ENCODE measurements at regions not wholly inside any gene's neighbourhood (a gene's known extent, or its start where the extent isn't known, plus 50 kb on each side); places are given as distances from the start of the nearest gene placed in this dataset.
A peak's percentile ranks its signal among the peaks of the same experiment; 100 is the strongest.
"Not testable (repeated sequence)": the region's sequence is repeated elsewhere in the genome, so short reads cannot be mapped to it uniquely, and the experiment has no call there.

- TF ChIP-seq POLR2AphosphoS2 (conservative IDR thresholded peaks at IDR 0.05; ENCODE audit: low read length) = no peak
Measured at GRCh38 chr9:85876628-85877027, 64.3 kb upstream of the NAA35 start (continued).

DNA sequence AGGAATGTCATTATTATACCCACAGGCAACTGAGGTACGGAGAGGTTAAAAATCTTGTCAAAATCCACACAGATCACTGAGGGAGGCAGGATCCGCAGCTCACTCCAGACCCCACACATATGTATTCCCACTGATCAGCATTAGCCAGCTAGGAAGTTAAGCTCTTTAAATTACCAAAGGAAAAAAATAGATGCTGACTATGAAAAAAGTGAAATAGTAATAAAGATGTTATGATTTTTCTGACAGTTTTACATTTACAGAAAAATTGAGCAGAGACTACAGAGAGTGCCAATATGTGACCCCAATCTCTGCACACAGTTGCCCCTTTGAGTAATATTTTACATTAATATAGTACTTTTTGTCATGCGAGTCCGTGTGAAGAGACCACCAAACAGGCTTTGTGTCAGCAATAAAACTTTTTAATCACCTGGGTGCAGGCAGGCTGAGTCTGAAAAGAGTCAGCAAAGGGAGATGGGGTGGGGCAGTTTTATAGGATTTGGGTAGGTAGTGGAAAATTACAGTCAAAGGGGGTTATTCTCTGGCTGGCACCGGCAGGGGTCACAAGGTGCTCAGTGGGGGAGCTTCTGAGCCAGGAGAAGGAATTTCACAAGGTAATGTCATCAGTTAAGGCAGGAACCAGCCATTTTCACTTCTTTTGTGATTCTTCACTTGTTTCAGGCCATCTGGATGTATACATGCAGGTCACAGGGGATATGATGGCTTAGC, 61.9 kb upstream of the NAA35 start:
- ATAC-seq; DNase-seq (ENCODE audit: low read depth in 1 of 2, low spot score in 1 of 2); H3K27ac ChIP-seq; FAIRE-seq; H3K4me2 ChIP-seq; H3K4me1 ChIP-seq; H3K4me3 ChIP-seq; H3K9me3 ChIP-seq; POLR2A ChIA-PET; CTCF ChIA-PET: not testable (repeated sequence)
- WGBS (ENCODE audit: missing lambda C conversion rate) = 78% methylated on average over 5 of the region's 5 CpGs
- TF ChIP-seq MAFK (IDR thresholded peaks at IDR 0.05; ENCODE audit: partially characterized antibody) = peak; percentile 61

- FAIRE-seq; POLR2A ChIA-PET; DNase-seq (ENCODE audit: low read depth in 1 of 2, low spot score in 1 of 2); H3K27ac ChIP-seq; ATAC-seq; H3K4me2 ChIP-seq; H3K4me1 ChIP-seq; H3K4me3 ChIP-seq; H3K9me3 ChIP-seq: not testable (repeated sequence)
- 72% methylated on average over 3 of the region's 3 CpGs for WGBS (ENCODE audit: missing lambda C conversion rate)
- CTCF ChIA-PET = interaction anchor here (0.6 kb wide), 1 partner anchor 71 kb away, joined by 3 read pairs; no protein-coding TSS in a partner anchor
Measured at GRCh38 chr9:85880507-85880906, 60.4 kb upstream of the NAA35 start.

DNA sequence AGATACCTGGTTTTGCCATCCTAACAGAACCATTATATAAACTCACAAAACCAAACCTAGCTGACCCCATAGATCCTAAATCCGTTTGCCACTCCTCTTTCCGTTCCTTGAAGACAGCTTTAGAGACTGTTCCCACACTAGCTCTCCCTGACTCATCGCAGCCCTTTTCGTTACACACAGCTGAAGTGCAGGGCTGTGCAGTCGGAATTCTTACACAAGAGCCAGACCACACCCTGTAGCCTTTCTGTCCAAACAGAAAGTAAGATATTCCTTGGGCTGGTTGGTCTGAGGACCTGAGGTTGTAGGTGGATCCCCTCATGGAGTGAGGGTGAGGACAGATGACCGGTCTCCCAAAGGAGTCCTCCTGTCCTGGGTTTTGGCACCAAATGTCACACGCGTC, 56.7 kb upstream of the NAA35 start:
- FAIRE-seq = no peak
- no peaks in the 10 kb centered on the region for H3K4me1 ChIP-seq
- no peak overlapping the region for H3K4me2 ChIP-seq
- no peak overlapping the region for H3K4me3 ChIP-seq
- POLR2A ChIA-PET = no interaction called here
- DNase-seq (ENCODE audit: low read depth in 1 of 2, low spot score in 1 of 2) = peak in 1 of 2 experiments; percentile 23
- CTCF ChIA-PET = no interaction called here
- H3K9me3 ChIP-seq = no peaks in the 10 kb centered on the region
- WGBS (ENCODE audit: missing lambda C conversion rate) = 82% methylated on average over 8 of the region's 8 CpGs
- no peak overlapping the region for H3K27ac ChIP-seq
- no peak for TF ChIP-seq FOSL2 (IDR thresholded peaks at IDR 0.05)
- no peak for TF ChIP-seq FOSL2 (CRISPR knock-in tag; IDR thresholded peaks at IDR 0.05)
- TF ChIP-seq FOSB (CRISPR knock-in tag; IDR thresholded peaks at IDR 0.05) = no peak
- TF ChIP-seq MYC (IDR thresholded peaks at IDR 0.05; ENCODE audit: borderline replicate concordance, low read length) = no peak
- TF ChIP-seq USF2 (IDR thresholded peaks at IDR 0.05) = no peak
- TF ChIP-seq, protein P1, sequence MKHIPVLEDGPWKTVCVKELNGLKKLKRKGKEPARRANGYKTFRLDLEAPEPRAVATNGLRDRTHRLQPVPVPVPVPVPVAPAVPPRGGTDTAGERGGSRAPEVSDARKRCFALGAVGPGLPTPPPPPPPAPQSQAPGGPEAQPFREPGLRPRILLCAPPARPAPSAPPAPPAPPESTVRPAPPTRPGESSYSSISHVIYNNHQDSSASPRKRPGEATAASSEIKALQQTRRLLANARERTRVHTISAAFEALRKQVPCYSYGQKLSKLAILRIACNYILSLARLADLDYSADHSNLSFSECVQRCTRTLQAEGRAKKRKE (CRISPR knock-in tag; IDR thresholded peaks at IDR 0.05; ENCODE audit: low read depth) = no peak
- no peak for TF ChIP-seq EHF (CRISPR knock-in tag; IDR thresholded peaks at IDR 0.05)
- TF ChIP-seq BHLHE40 (IDR thresholded peaks at IDR 0.05; ENCODE audit: low read depth, low read length) = no peak
- no peak for TF ChIP-seq REST (IDR thresholded peaks at IDR 0.05)
- TF ChIP-seq SMC3 (IDR thresholded peaks at IDR 0.05) = no peak
- TF ChIP-seq EHMT2 (IDR thresholded peaks at IDR 0.05; ENCODE audit: low read depth) = no peak
- no peak for TF ChIP-seq ZSCAN20 (CRISPR knock-in tag; IDR thresholded peaks at IDR 0.05)
- TF ChIP-seq MAZ (IDR thresholded peaks at IDR 0.05; ENCODE audit: borderline replicate concordance, low read depth, low read length) = no peak
- TF ChIP-seq CEBPB (IDR thresholded peaks at IDR 0.05) = no peak
- no peak for TF ChIP-seq KDM1A (IDR thresholded peaks at IDR 0.05; ENCODE audit: low read depth)
- no peak for ATAC-seq

Measured in A549 (cell line).